ENCODE measurements at regions not wholly inside any gene's neighbourhood (a gene's known extent, or its start where the extent isn't known, plus 50 kb on each side); places are given as distances from the start of the nearest gene placed in this dataset.

DNA sequence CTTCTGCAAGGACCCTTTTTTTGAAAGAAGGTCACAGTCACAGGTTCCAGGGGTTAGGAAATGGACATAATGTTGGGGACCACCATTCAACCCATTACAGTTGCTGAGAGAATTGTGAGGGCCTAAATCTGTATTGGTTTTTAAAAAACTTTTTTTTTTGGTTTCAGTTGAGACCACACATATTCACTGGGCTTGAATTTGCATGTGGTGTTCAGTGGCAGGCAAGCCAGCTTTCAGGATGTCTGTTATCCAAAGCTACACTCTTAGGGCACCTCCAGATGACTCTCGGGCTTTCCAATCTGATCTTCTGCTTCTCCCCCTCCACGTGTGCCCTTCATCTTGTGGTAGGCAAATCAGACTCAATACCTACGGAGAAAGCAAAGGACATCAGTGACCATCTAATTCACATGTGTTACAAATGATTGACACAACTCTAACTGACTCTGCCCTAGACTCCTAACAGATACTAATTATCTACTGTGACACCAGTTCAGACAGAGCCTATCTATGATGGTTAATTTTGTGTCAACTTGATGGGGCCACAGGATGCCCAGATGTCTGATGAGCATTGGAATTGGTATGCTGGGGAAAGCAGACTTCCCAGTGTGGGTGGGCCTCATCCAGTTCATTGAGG, 93.3 kb upstream of the ELMO1 start:
- H3K27ac ChIP-seq (ENCODE audit: extremely low read depth, low read depth, low read length), result no peak overlapping the region
- no peaks in the 10 kb centered on the region for H3K9me3 ChIP-seq (ENCODE audit: control insufficient read depth, insufficient read depth, low read depth, low read length)
- no peaks in the 10 kb centered on the region for H3K36me3 ChIP-seq (ENCODE audit: control insufficient read depth in 2 of 2, insufficient read depth in 1 of 2, low read length in 2 of 2)
- H3K4me1 ChIP-seq (ENCODE audit: control insufficient read depth, insufficient read depth, low read length), result peaks cover 3% of the 10 kb centered on the region
- POLR2A ChIA-PET, result no interaction called here
- CTCF ChIA-PET, result no interaction called here
- TF ChIP-seq SP2 (tag by site-specific recombination; IDR thresholded peaks at IDR 0.05) (no peak), GFI1B (tag by site-specific recombination; IDR thresholded peaks at IDR 0.05) (no peak), ZNF202 (tag by site-specific recombination; IDR thresholded peaks at IDR 0.05; ENCODE audit: borderline replicate concordance) (no peak), MZF1 (tag by site-specific recombination; IDR thresholded peaks at IDR 0.05; ENCODE audit: borderline replicate concordance) (no peak), ZNF426 (tag by site-specific recombination; IDR thresholded peaks at IDR 0.05) (no peak), ZNF677 (tag by site-specific recombination; IDR thresholded peaks at IDR 0.05) (no peak), SCRT1 (tag by site-specific recombination; IDR thresholded peaks at IDR 0.05; ENCODE audit: borderline replicate concordance) (no peak), ZNF354C (tag by site-specific recombination; IDR thresholded peaks at IDR 0.05; ENCODE audit: borderline replicate concordance, low read depth) (no peak), BCL11B (tag by site-specific recombination; IDR thresholded peaks at IDR 0.05; ENCODE audit: low read depth) (no peak)
- TF ChIP-seq, protein P1, sequence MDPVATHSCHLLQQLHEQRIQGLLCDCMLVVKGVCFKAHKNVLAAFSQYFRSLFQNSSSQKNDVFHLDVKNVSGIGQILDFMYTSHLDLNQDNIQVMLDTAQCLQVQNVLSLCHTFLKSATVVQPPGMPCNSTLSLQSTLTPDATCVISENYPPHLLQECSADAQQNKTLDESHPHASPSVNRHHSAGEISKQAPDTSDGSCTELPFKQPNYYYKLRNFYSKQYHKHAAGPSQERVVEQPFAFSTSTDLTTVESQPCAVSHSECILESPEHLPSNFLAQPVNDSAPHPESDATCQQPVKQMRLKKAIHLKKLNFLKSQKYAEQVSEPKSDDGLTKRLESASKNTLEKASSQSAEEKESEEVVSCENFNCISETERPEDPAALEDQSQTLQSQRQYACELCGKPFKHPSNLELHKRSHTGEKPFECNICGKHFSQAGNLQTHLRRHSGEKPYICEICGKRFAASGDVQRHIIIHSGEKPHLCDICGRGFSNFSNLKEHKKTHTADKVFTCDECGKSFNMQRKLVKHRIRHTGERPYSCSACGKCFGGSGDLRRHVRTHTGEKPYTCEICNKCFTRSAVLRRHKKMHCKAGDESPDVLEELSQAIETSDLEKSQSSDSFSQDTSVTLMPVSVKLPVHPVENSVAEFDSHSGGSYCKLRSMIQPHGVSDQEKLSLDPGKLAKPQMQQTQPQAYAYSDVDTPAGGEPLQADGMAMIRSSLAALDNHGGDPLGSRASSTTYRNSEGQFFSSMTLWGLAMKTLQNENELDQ (tag by site-specific recombination; IDR thresholded peaks at IDR 0.05; ENCODE audit: low read depth), result no peak
- no peak overlapping the region for H3K4me3 ChIP-seq (ENCODE audit: low read depth, low read length)

DNA sequence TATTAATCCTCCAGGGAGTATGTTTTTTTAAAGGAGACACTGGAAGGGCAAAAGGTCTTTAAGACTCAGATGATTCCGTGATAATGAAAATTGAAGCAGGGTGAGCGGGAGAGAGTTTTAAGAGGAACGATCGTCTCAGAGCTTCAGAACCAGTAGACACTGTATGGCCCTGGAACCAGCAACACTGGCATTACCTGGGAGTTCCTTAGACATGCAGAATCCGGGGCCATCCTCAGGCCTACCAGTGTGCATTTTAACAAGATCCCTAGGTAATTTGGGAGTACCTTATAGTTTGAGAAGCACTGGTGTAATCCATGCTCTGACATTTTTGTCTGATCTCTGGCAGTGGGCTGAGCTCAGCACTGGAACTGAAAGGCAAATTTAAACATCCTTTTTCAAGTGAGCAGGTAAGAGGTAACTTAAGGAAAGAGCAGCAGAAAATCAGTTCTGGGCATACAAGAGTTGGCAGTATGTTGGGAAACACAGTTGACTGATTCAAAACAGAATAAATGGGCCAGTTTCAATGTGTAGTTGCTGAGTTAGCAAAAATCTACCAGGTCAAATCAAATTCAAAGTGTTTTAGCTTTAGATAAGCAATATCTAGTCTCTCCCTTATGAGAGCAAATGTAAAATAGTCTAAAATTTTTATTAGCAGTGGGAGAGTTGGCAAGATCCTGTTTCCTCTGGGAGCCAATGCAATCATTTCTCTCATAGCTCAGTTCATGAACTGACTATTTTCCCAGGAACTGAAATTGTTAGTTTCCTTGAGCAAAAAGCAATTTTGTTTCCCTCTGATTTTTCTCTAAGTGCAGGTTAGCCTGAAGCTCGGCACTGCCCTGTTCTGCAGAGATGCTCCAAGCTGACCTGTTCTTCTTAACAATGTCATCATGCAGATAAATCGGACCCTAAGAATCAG, 97.2 kb upstream of the ELMO1 start:
- no peaks in the 10 kb centered on the region for H3K9me3 ChIP-seq (ENCODE audit: control insufficient read depth, insufficient read depth, low read depth, low read length)
- H3K27ac ChIP-seq (ENCODE audit: extremely low read depth, low read depth, low read length), result no peak overlapping the region
- H3K4me1 ChIP-seq (ENCODE audit: control insufficient read depth, insufficient read depth, low read length), result peaks cover 20% of the 10 kb centered on the region
- TF ChIP-seq OVOL3 (tag by site-specific recombination; IDR thresholded peaks at IDR 0.05), result no peak
- TF ChIP-seq ZBTB20 (tag by site-specific recombination; IDR thresholded peaks at IDR 0.05), result peak; percentile 66
- ChIA-PET POLR2A (no interaction called here), CTCF (interaction anchor here (0.9 kb wide), 1 partner anchor 562 kb away, joined by 5 read pairs; no protein-coding TSS in a partner anchor)
- H3K4me3 ChIP-seq (ENCODE audit: low read depth, low read length), result no peak overlapping the region
- no peaks in the 10 kb centered on the region for H3K36me3 ChIP-seq (ENCODE audit: control insufficient read depth in 2 of 2, insufficient read depth in 1 of 2, low read length in 2 of 2)

DNA sequence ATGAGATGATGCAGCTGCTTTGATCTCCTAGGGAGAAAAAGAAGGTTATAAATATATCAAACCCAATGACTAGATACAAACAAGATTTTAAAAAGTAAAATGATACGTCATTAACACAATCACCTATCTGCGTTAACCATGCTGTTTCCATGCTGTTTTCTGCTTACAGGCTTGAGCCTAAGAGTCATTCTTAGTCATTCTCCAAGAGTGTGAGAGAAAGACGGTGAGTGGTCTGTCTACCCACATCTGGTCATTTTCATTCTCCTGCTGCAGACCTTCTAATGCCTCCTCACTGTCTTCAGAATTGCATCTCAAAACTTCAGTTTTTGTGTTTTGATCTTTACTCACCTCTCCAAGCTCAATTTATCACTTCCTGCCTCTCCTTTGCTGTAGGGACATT, 98.0 kb upstream of the ELMO1 start:
- H3K36me3 ChIP-seq (ENCODE audit: control insufficient read depth in 2 of 2, insufficient read depth in 1 of 2, low read length in 2 of 2), result no peaks in the 10 kb centered on the region
- H3K9me3 ChIP-seq (ENCODE audit: control insufficient read depth, insufficient read depth, low read depth, low read length), result no peaks in the 10 kb centered on the region
- H3K27ac ChIP-seq (ENCODE audit: extremely low read depth, low read depth, low read length), result no peak overlapping the region; the same call in 1 of the 2 replicates
- POLR2A ChIA-PET, result no interaction called here
- peaks cover 20% of the 10 kb centered on the region for H3K4me1 ChIP-seq (ENCODE audit: control insufficient read depth, insufficient read depth, low read length)
- no peak for TF ChIP-seq ZNF416 (tag by site-specific recombination; IDR thresholded peaks at IDR 0.05)
- CTCF ChIA-PET, result interaction anchor here (0.9 kb wide), 1 partner anchor 561 kb away, joined by 5 read pairs; no protein-coding TSS in a partner anchor
- no peak overlapping the region for H3K4me3 ChIP-seq (ENCODE audit: low read depth, low read length)

Measured in HEK293 (cell line).